OCI-LY3 (cell line): ENCODE measurements at regions not wholly inside any gene's neighbourhood (a gene's known extent, or its start where the extent isn't known, plus 50 kb on each side); places are given as distances from the start of the nearest gene placed in this dataset.

ENCODE experiments used
- CTCF ChIP-seq: fragments of 200-600, 300-600 bp; sonication (generic); IDR thresholded peaks from 2 replicates; pipeline ENCODE4 v1.5.1; 2014; ENCODE audit warnings: antibody characterized with exemption, low read length, low read depth
- EZH2phosphoT487 ChIP-seq: fragments of 200-600 bp; shearing (Covaris generic); IDR thresholded peaks from 2 replicates; pipeline ENCODE4 v1.6.1; 2018; ENCODE audit warnings: antibody characterized with exemption, mixed run types, low read depth

DNA sequence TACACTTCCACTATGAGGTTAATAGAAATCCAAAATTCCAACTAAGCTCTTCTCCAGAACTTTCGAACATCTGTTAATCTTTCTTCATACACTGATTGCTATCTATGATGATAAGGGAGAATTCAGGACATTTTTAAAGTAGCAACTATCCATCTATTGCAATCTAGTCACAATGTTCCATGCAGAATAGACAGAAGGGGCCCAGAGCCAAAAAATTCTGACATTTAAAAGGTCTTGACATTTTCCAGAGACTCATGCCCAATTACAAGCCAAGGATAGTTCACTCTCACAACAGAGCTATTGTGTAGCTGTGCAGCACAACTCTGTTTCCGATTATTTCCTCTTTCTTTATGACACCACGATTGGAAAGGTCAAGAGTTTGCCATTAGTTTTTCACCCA is 999.7 kb upstream of the ALCAM start:
- TF ChIP-seq CTCF (no peak), EZH2phosphoT487 (no peak)
